ENCODE measurements at regions not wholly inside any gene's neighbourhood (a gene's known extent, or its start where the extent isn't known, plus 50 kb on each side); places are given as distances from the start of the nearest gene placed in this dataset.
"Not testable (repeated sequence)": the region's sequence is repeated elsewhere in the genome, so short reads cannot be mapped to it uniquely, and the experiment has no call there.

DNA sequence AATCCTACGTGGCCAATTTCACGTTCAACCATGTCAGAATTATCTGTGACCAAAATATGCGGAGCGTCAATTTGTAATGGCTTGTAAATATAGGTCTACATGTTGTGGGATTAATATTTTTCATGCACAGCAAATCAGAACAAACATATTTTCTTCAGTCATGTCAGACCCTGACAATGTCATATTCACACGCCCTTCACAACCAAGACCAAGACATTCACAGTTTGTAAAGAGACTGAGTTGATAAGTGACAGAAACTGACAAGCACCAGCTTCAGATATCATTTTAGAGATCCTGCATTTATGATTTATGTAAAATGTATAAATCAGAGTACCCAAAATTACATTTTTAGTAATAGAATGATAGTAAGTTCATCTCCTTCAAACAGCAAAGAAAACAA is 57.3 kb upstream of the NOVA1 start:
- Histone ChIP-seq H3K9me3 (ENCODE audit: low read depth) (no peaks in the 10 kb centered on the region), H3K4me3 (no peak overlapping the region), H3K36me3 (no peaks in the 10 kb centered on the region), H3K4me1 (ENCODE audit: low read depth) (no peaks in the 10 kb centered on the region), H3K27me3 (no peaks in the 10 kb centered on the region), H3K27ac (no peak overlapping the region)
- TF ChIP-seq CTCF (IDR thresholded peaks at IDR 0.05; ENCODE audit: low read depth, low read length) = no peak
- DNase-seq (ENCODE audit: low read depth in 1 of 2, low spot score in 1 of 2) = no peak

DNA sequence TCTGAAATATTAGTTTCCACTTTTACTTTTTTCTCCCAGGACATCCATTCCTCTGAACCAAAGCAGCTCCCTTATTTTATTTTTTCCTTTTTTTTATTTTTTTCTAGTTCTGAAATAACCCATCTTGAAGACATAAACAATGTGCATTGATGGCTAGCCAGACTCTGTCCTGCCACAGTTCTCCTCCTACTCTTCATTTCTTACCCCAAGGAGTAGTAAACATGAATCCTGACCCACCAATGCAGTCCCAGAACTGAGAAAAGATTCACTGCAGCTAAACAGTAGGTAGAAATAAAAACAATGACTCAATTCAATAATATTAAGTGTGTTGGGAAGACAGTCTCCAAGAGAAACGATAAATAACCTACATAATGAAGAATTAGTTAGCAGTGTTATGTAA is 65.7 kb upstream of the NOVA1 start:
- Histone ChIP-seq H3K9me3 (ENCODE audit: low read depth) (no peaks in the 10 kb centered on the region), H3K4me1 (ENCODE audit: low read depth) (no peaks in the 10 kb centered on the region), H3K27ac (no peak overlapping the region), H3K36me3 (no peaks in the 10 kb centered on the region), H3K27me3 (no peaks in the 10 kb centered on the region), H3K4me3 (no peak overlapping the region)
- no peak for TF ChIP-seq CTCF (IDR thresholded peaks at IDR 0.05; ENCODE audit: low read depth, low read length)
- no peak for DNase-seq (ENCODE audit: low read depth in 1 of 2, low spot score in 1 of 2)

- not testable (repeated sequence) for H3K27ac ChIP-seq; H3K4me3 ChIP-seq; H3K36me3 ChIP-seq; H3K4me1 ChIP-seq (ENCODE audit: low read depth); DNase-seq (ENCODE audit: low read depth in 1 of 2, low spot score in 1 of 2); H3K9me3 ChIP-seq (ENCODE audit: low read depth); H3K27me3 ChIP-seq
These were observed 81.0 kb upstream of the NOVA1 start for GRCh38 chr14:26678732-26679420.

- Histone ChIP-seq H3K36me3 (no peaks in the 10 kb centered on the region), H3K27me3 (no peaks in the 10 kb centered on the region), H3K9me3 (ENCODE audit: low read depth) (no peaks in the 10 kb centered on the region), H3K4me3 (no peak overlapping the region), H3K4me1 (ENCODE audit: low read depth) (no peaks in the 10 kb centered on the region), H3K27ac (no peak overlapping the region)
- DNase-seq (ENCODE audit: low read depth in 1 of 2, low spot score in 1 of 2) = no peak
- no peak for TF ChIP-seq CTCF (IDR thresholded peaks at IDR 0.05; ENCODE audit: low read depth, low read length)
These were observed 87.6 kb upstream of the NOVA1 start for GRCh38 chr14:26685401-26685800.

DNA sequence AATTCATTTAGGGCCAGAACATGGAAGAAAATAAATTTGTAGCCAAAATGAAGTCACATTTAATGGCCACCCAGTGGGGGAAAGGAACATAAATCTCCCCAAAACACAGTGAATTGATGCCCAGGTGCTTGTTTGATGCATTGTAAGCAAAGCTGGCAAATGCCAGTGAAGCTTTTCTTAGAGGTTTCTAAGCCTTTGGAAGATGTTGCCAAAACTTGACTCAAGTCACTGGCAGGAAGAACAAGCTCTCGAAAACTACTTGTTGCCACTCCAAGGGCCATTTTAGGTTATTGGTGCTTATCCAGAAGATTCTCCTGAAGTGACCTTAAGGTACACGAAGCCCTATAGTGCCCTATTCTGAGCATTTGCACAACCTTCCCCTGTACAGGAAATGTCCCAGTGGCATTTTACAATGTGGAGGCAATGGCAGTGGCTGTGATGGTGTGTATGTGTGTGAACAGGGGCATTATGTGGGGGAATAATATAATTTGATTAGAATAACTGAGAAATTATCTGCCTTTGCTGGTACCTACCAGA is 89.5 kb upstream of the NOVA1 start:
- no peaks in the 10 kb centered on the region for H3K36me3 ChIP-seq
- no peak overlapping the region for H3K4me3 ChIP-seq
- no peaks in the 10 kb centered on the region for H3K9me3 ChIP-seq (ENCODE audit: low read depth)
- H3K4me1 ChIP-seq (ENCODE audit: low read depth) = no peaks in the 10 kb centered on the region
- H3K27me3 ChIP-seq = no peaks in the 10 kb centered on the region
- DNase-seq (ENCODE audit: low read depth in 1 of 2, low spot score in 1 of 2) = no peak
- no peak for TF ChIP-seq CTCF (IDR thresholded peaks at IDR 0.05; ENCODE audit: low read depth, low read length)
- no peak overlapping the region for H3K27ac ChIP-seq

DNA sequence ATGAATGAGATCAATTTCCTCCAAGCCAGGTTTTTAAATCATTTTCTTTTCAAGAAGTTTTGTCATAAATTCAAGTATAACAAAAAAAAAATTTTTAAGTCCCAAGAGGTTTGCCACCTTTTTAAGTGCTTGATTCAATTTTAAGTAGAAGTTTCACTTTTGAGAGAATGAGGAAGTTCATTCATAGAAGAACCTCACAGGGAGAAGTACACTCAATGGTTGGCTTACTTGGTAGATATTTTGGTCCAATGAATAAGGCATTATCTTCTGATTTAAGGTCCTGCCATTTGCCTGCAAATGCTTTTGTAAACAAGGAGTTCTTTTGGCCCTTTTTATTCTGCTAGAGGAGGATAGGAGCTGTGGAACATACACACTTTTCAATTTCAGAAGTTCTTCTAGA is 96.7 kb upstream of the NOVA1 start:
- Histone ChIP-seq H3K4me1 (ENCODE audit: low read depth) (no peaks in the 10 kb centered on the region), H3K9me3 (ENCODE audit: low read depth) (no peaks in the 10 kb centered on the region), H3K27me3 (no peaks in the 10 kb centered on the region), H3K27ac (no peak overlapping the region), H3K36me3 (no peaks in the 10 kb centered on the region), H3K4me3 (no peak overlapping the region)
- TF ChIP-seq CTCF (IDR thresholded peaks at IDR 0.05; ENCODE audit: low read depth, low read length) = no peak
- no peak for DNase-seq (ENCODE audit: low read depth in 1 of 2, low spot score in 1 of 2)
